HG02623 (cell line): ENCODE measurements at regions not wholly inside any gene's neighbourhood (a gene's known extent, or its start where the extent isn't known, plus 50 kb on each side); places are given as distances from the start of the nearest gene placed in this dataset.
A peak's percentile ranks its signal among the peaks of the same experiment; 100 is the strongest.
"Not testable (repeated sequence)": the region's sequence is repeated elsewhere in the genome, so short reads cannot be mapped to it uniquely, and the experiment has no call there.

ENCODE experiments used
- ATAC-seq: cut with Tn5 transposase; IDR thresholded peaks from one replicate; pipeline ENCODE4 v1.9.1; 2021; ENCODE audit warnings: moderate library complexity; ENCODE audit not compliant: unreplicated experiment

DNA sequence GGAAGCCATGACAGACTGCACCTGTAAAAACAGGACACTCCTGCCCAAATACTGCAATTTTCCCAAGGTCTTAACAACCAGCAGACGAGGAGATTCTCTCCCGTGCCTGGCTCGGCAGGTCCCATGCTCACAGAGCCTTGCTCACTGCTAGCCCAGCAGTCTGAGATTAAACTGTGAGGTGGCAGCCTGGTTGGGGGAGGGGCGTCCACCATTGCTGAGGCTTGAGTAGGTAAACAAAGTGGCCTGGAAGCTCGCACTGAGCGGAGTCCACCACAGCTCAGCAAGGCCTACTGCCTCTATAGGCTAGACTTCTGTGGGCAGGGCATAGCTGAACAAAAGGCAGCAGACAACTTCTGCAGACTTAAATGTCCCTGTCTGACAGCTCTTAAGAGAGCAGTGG, 80.3 kb downstream of the ANXA5 start:
- ATAC-seq: not testable (repeated sequence)

GRCh38 chr4:121614101-121614500, 82.7 kb downstream of the ANXA5 start:
- ATAC-seq: no peak

DNA sequence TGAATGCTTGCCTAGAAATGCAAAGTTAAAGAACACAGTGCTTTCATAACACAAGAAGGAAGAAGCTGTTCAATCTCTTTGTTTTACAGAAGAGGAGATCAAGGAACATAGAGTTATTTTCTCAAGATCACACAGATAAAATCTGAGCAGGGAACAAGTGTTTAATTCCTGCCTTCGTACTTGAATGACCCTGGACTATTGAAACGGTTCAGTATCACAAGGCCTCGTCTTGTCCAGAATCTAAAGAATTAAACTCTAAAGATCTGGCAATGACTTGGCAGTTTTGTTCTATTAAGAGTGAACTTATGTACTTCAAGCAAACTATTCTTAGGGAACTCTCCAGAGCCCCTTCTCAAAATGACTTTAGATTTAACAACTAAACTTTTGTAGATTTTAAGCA, 97.7 kb downstream of the ANXA5 start:
- ATAC-seq: no peak

DNA sequence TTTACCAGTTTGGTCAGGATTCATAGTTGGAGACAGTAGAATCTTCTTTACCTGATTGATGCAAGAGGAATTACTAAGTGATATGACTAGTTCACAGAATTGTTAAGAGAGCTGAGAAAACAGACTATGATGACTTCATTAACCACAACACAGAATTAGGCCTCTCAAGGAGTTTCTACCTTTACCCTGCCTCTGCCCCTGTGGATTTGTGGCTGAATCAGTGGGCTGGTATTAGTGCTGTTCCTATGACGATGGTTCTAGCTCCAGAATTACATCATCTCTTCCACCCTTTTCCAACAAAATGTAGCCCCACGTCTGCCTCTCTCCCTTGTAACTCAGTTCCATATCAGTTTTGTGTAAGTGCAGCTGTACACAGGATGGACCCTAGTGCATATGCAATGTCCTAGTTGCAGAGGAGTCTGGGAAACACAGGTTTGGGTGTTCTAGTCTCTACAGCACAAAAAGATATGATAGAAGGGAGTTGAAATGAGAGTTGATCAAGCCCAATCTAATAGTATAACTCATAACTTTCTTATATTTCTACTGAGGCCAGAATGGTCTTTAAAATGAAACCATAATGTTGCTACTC, 99.3 kb downstream of the ANXA5 start:
- peak; percentile 55 for ATAC-seq

DNA sequence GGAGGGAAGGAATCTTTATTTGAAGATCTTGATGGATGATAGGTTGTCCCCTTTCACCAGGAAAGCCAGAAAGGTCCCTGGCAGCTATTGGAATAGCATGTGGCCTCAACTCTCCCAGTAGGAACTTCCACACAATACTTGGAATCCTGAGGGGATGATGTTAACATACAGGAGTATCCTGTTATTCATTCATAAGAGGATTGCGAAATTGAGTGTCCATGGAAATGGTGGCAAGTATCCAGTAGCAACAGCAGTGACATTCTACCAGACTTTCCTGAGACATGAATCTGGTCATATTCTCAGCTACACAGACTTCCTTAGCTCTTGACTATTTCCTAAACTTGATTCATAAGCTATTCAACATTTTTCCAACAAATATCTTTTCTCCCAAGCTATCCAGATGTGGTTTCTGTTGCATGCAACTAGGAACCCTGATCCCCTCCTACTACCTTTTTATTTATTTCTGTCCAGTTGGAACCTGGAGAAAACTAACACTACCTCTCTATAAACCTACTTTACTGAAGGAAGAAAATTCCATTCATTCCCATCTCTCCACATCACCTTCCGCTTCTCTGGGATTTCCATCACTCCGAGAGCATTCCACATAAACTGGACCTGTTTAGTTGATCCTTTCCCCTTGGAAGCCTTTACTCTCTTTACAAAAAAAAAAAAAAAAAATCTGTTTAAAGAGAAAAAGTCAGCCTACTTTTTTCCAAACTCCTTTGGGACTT, 101.8 kb downstream of the ANXA5 start:
- ATAC-seq: no peak

DNA sequence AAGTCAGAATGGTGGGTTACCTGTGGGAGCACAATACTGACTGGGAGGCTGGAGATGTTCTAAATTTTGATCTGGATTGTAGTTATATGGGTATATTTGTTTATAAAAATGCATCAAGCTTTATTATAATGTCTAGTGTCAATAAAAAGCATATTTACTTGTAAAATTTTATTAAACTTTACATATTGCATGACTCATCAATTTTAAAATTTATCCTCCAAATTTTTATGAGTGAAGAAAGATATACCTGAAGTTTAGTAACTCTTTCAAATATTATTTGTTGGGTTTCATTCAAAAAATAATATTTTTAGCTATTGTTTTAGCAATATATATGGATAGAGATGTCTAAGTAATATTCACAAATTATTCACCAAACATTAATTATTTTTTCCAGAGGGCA, 103.0 kb downstream of the ANXA5 start:
- no peak for ATAC-seq

DNA sequence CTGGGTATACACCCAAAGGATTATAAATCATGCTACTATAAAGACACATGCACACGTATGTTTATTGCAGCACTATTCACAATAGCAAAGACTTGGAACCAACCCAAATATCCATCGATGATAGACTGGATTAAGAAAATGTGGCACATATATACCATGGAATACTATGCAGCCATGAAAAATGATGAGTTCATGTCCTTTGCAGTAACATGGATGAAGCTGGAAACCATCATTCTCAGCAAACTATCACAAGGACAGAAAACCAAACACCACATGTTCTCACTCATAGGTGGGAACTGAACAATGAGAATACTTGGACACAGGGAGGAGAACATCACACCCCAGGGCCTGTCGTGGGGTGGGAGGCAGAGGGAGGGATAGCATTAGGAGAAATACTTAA, 104.5 kb downstream of the ANXA5 start:
- not testable (repeated sequence) for ATAC-seq

DNA sequence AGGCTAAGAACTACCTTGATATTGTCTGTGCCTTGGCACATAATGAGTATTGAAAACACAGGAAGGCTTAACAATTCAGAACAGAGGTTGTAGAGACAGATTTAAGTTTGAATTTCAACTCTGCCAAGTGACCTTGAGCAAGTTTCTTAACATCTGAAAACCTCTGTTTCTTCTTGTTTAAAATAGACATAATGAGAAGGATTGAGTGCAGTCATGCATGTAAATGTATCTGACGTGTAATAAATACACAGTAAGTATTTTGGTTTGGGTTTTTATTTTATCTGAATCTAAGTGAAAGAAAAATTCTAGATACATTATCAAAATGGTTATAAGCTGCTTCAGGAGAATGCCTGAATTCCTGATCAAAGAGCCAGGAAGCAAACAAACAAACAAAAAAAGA, 111.9 kb downstream of the ANXA5 start:
- no peak for ATAC-seq

DNA sequence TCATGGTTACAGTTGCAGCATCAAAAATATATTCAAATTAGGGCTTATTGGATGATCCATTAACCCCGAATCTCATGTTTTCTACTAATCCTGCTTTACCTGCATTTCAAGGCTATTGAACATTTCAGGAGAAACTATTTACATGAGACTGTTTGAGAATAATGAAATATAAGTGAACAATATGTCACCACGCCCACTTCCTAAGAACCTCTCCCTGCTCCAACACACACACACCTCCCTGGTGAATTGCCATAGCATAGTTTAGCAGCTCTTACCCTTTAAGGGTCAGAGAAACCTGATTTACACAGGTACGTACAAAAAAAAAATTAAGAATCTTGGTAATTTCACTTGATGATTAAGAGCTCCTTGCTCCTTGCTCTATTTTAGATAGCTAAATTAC, 113.4 kb downstream of the ANXA5 start:
- no peak for ATAC-seq

DNA sequence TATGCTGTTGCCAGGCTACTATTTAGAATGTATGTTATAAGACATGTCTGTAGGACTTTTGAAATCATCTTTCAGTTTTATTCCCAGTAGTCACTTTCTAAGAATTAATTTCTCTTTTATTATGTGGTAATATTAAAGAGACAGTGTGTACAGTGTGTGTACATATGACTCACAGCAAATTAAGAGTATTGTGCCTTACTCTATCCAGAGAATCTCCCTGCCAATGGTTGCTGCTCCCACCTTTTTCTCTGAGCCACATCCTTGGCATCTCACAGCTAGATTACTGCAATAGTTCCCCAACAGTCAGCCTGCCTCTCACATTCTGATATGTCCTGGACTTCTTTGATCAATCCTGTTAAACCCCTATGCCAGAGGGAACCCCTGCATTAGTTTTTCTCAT, 114.5 kb downstream of the ANXA5 start:
- no peak for ATAC-seq

- not testable (repeated sequence) for ATAC-seq
Observed at GRCh38 chr4:121575392-121575791, 121.4 kb downstream of the ANXA5 start.

DNA sequence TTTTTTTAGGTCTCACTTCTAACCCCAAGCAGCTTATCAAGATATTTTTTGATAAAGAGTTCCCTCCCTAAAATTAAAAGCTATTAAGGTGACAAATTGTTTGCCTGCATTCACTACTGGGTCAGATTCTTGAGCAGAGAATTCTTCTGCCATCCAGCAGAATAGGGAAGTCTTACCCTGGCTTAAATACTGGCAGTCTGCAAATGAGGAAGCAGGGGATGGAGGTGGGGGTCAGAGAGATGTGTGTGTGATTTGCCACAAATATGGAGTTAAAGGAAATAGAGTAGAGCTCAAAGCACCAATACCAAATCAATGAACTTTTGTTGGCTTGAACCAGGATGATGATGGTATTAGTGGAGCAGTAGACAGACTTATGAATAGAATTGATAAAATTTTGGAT, 122.2 kb downstream of the ANXA5 start:
- no peak for ATAC-seq

DNA sequence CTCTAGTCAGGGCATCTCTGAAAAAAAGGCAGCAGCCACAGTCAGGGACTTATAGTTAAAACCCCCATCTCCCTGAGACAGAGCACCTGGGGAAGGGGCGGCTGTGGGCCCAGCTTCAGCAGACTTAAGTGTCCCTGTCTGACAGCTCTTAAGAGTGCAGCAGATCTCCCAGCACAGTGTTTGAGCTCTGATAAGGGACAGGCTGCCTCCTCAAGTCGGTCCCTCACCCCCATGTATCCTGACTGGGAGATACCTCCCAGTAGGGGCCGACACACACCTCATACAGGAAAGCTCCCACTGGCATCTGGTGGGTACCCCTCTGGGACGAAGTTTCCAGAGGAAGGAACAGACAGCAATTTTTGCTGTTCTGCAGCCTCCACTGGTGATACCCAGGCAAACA, 129.0 kb downstream of the ANXA5 start:
- no peak for ATAC-seq

DNA sequence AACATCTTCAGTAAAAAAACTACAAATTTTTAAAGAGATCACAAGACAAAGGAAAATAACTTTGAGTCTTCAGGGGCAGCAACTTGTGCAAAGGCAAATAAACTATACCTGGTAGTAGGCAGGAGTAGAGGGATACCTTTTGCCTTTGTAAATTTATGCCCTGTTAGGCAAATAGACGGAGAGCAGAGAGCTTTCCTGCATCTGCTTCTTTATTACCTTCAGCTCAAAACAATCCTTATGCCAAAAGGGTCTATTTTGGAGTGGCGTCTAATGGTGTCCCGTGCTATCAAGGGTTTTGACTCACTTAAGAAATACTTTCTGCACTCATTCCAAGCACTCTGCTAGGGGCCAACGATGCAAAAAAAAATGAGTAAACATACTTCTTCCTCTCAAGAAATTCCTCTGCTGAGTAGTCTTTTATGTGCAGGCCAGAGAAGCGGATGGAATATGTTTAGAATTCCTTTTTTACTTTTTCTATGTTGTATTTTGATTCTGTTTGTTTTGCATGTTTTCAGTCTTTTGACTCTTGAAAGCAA, 131.9 kb downstream of the ANXA5 start:
- no peak for ATAC-seq

- no peak for ATAC-seq
Observed at GRCh38 chr4:121562811-121563210, 134.0 kb downstream of the ANXA5 start.

DNA sequence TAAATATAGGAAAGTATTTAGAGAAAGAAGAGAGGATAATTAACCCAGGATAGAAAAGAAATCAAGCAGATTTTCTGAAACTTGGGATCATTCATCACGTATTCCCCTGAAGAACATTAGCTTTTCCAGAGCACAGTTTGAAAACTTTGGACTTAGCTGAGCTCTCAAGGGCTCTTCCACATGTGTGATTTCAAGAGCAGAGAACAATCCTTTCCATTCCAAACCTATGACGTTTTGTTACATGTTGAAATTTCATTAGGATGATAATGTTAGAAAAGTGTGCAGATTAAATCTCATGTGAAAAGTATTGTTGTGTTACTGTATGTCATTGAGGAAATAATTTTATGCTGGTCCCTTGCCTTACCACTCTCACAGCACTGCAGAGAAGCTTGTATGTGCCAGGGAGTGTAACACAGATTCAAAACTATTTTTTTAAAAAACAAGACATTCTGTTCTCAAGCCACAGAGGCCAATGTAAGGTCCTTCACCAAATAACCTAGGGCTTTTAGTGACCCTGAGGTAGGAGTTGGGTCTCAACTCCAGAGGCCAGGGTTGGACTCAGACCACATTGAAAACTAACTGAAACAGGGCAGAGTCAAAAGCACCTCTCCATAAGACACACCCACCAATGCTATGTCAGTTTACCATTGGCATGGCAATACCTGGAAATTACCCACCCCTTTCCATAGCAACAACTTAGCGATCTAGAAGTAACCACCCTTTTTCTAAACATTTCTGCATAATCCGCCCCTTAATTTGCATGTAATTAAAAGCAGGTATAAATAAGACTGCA, 141.3 kb downstream of the ANXA5 start:
- ATAC-seq: no peak

DNA sequence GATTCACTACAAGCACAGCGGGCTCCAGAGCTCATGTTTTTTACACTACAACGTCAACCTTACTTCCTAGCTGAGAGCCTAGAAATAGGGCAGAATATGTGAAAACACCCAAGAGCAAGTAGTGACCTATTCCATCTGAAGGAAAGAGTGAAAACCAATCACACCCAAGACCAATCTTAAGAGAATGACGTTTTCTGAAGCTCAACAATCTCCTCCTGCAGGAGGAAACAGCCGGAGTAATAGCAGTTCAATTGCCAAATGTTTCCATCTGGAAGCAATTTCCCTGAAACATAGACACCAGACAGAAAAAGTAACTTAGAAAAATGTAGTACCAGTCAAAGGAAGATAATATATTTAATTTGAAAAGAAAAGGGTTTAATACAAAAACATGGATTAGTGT, 142.4 kb downstream of the ANXA5 start:
- no peak for ATAC-seq

DNA sequence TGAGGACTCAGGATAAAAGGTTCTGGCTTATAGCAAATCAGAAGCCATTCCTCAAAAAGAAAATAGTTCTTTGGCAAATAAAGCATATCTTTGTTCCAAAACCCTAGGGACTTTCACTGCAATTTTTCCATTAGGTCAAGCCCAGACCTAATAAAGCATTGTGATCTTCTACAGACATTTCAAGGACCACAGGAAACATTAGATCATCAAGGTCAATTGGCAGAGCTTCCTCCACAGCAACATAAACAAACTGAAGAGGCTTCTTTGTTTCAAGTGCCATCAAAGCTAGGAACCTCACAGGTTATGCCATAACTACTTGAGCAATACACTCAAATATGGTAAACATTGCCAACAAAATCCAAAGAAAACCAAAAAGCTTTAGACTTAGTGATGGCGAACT, 144.9 kb downstream of the ANXA5 start:
- ATAC-seq: no peak

DNA sequence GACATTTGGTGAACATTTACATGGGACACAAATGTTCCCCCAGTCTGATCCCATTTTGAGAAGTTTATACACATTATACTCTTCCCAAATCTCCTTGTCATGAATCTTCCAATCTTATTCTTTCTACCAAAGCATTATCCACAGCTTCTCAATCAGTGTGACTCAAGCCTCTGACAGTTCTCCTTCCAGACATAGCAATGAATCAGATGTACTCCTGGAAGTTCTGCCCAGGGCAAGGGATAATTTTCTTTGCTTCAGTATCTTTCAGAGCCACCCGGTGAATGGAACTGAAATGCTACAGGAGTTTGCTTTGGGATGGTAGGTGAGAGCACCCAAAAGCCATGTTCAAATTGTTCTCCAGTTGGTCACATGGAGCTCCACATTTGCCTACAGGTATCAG, 145.5 kb downstream of the ANXA5 start:
- ATAC-seq: no peak

DNA sequence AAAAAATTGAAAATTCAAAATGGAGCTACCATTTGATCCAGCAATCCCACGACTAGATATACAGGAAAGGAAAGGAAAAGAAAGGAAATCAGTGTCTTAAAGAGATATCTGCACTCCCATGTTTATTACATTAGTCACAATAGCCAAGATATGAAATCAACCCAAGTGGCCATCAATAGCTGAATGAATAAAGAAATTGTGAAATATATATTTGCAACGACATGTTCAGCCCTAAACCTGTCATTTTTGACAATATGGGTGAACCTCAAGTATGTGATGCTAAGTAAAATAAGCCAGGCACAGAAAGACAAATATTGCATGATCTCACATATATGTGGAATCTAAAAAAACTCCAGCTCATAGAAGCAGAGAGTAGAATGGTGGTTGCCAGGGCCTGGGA, 155.1 kb downstream of the ANXA5 start:
- ATAC-seq: no peak

GRCh38 chr4:121535351-121535750, 154.5 kb upstream of the QRFPR start:
- no peak for ATAC-seq

- ATAC-seq: no peak
Observed at GRCh38 chr4:121534187-121534586, 153.4 kb upstream of the QRFPR start.
